ENCODE measurements at regions not wholly inside any gene's neighbourhood (a gene's known extent, or its start where the extent isn't known, plus 50 kb on each side); places are given as distances from the start of the nearest gene placed in this dataset.

- no peak overlapping the region for H3K27ac ChIP-seq
- no peaks in the 10 kb centered on the region for H3K9me3 ChIP-seq (ENCODE audit: low read depth)
- H3K4me1 ChIP-seq (ENCODE audit: low read depth): peaks cover 12% of the 10 kb centered on the region
- H3K36me3 ChIP-seq: no peaks in the 10 kb centered on the region
- H3K4me3 ChIP-seq: no peak overlapping the region
- no peak for TF ChIP-seq CTCF (IDR thresholded peaks at IDR 0.05; ENCODE audit: low read depth, low read length)
- H3K27me3 ChIP-seq: no peaks in the 10 kb centered on the region
- no peak for DNase-seq (ENCODE audit: low read depth in 1 of 2, low spot score in 1 of 2)
Observed at GRCh38 chr21:39022466-39022862, 160.8 kb downstream of the PSMG1 start.

- no peak for DNase-seq (ENCODE audit: low read depth in 1 of 2, low spot score in 1 of 2)
- H3K36me3 ChIP-seq: no peaks in the 10 kb centered on the region
- H3K4me1 ChIP-seq (ENCODE audit: low read depth): peaks cover 12% of the 10 kb centered on the region
- H3K27me3 ChIP-seq: no peaks in the 10 kb centered on the region
- no peak overlapping the region for H3K27ac ChIP-seq
- TF ChIP-seq CTCF (IDR thresholded peaks at IDR 0.05; ENCODE audit: low read depth, low read length): no peak
- H3K9me3 ChIP-seq (ENCODE audit: low read depth): no peaks in the 10 kb centered on the region
- H3K4me3 ChIP-seq: no peak overlapping the region
Observed at GRCh38 chr21:39022035-39022434, 161.2 kb downstream of the PSMG1 start.

- H3K4me3 ChIP-seq: no peak overlapping the region
- H3K27me3 ChIP-seq: no peaks in the 10 kb centered on the region
- no peaks in the 10 kb centered on the region for H3K36me3 ChIP-seq
- no peak for TF ChIP-seq CTCF (IDR thresholded peaks at IDR 0.05; ENCODE audit: low read depth, low read length)
- no peak for DNase-seq (ENCODE audit: low read depth in 1 of 2, low spot score in 1 of 2)
- no peak overlapping the region for H3K27ac ChIP-seq
- no peaks in the 10 kb centered on the region for H3K9me3 ChIP-seq (ENCODE audit: low read depth)
- peaks cover 12% of the 10 kb centered on the region for H3K4me1 ChIP-seq (ENCODE audit: low read depth)
Observed at GRCh38 chr21:39021478-39021832, 161.8 kb downstream of the PSMG1 start.

GRCh38 chr21:39020751-39021477 is 162.3 kb downstream of the PSMG1 start:
- Histone ChIP-seq H3K36me3 (no peaks in the 10 kb centered on the region), H3K4me1 (ENCODE audit: low read depth) (peaks cover 12% of the 10 kb centered on the region), H3K27ac (no peak overlapping the region), H3K9me3 (ENCODE audit: low read depth) (no peaks in the 10 kb centered on the region), H3K4me3 (no peak overlapping the region), H3K27me3 (no peaks in the 10 kb centered on the region)
- DNase-seq (ENCODE audit: low read depth in 1 of 2, low spot score in 1 of 2): peak in 1 of 2 donors; percentile 86
- no peak for TF ChIP-seq CTCF (IDR thresholded peaks at IDR 0.05; ENCODE audit: low read depth, low read length)

GRCh38 chr21:39018730-39019129 is 164.5 kb downstream of the PSMG1 start:
- no peaks in the 10 kb centered on the region for H3K27me3 ChIP-seq
- DNase-seq (ENCODE audit: low read depth in 1 of 2, low spot score in 1 of 2): no peak
- peaks cover 12% of the 10 kb centered on the region for H3K4me1 ChIP-seq (ENCODE audit: low read depth)
- no peak overlapping the region for H3K27ac ChIP-seq
- no peak overlapping the region for H3K4me3 ChIP-seq
- no peaks in the 10 kb centered on the region for H3K9me3 ChIP-seq (ENCODE audit: low read depth)
- TF ChIP-seq CTCF (IDR thresholded peaks at IDR 0.05; ENCODE audit: low read depth, low read length): no peak
- no peaks in the 10 kb centered on the region for H3K36me3 ChIP-seq

Data from cardiac muscle cell (in vitro differentiated cells and primary cell).